Peyer's patch (tissue), 4 donors: ENCODE measurements at regions not wholly inside any gene's neighbourhood (a gene's known extent, or its start where the extent isn't known, plus 50 kb on each side); places are given as distances from the start of the nearest gene placed in this dataset.

Source experiments
- DNase-seq, 3 donors: peaks; one replicate each; pipeline ENCODE4 v3.0.0-alpha.2; 2017 to 2019
- H3K27ac ChIP-seq, 4 donors: fragments of 200-600 bp; sonication (generic); one replicate each; pipeline ENCODE4 v1.5.1; 2016 to 2019
- H3K27me3 ChIP-seq, 2 donors: fragments of 200-600 bp; sonication (generic); one replicate each; pipeline ENCODE4 v1.5.1; 2019
- H3K36me3 ChIP-seq, 3 donors: fragments of 200-600 bp; sonication (generic); one replicate each; pipeline ENCODE4 v1.5.1; 2016 to 2019
- H3K4me1 ChIP-seq, 4 donors: fragments of 200-600 bp; sonication (generic); one replicate each; pipeline ENCODE4 v1.5.1; 2016 to 2019
- H3K4me3 ChIP-seq, 4 donors: fragments of 200-600 bp; sonication (generic); 1 replicate in 3 of 4; 2 replicates in 1 of 4; pipeline ENCODE4 v1.5.1; 2016 to 2019; ENCODE audit warnings: mild to moderate bottlenecking in 1 of 4
- H3K9me3 ChIP-seq, 4 donors: fragments of 200-600 bp; sonication (generic); one replicate each; pipeline ENCODE4 v1.5.1; 2016 to 2019; ENCODE audit warnings: mild to moderate bottlenecking in 1 of 4
- CTCF ChIP-seq, 6 experiments: fragments of 450-650 bp in 4 of 6; fragments of 200-600 bp in 2 of 6; sonication (generic) in 1 of 6; IDR thresholded peaks; one replicate each; pipeline ENCODE4 v1.5.1; 2017 to 2019; ENCODE audit warnings: antibody characterized with exemption in 6 of 6, mild to moderate bottlenecking in 3 of 6, moderate library complexity in 1 of 6
- POLR2A ChIP-seq, 2 donors: fragments of 450-650 bp; IDR thresholded peaks; one replicate each; pipeline ENCODE4 v1.5.1; 2017; ENCODE audit warnings: antibody characterized with exemption in 2 of 2, mild to moderate bottlenecking in 2 of 2, moderate library complexity in 2 of 2

- H3K36me3 ChIP-seq = no peaks in the 10 kb centered on the region
- no peaks in the 10 kb centered on the region for H3K9me3 ChIP-seq
- H3K4me3 ChIP-seq = no peak overlapping the region
- H3K27ac ChIP-seq = no peak overlapping the region
- no peak for TF ChIP-seq CTCF (IDR thresholded peaks at IDR 0.05)
- no peak for TF ChIP-seq POLR2A (IDR thresholded peaks at IDR 0.05)
- no peak for DNase-seq
- no peaks in the 10 kb centered on the region for H3K4me1 ChIP-seq
- no peaks in the 10 kb centered on the region for H3K27me3 ChIP-seq
Observed at GRCh38 chr7:124480036-124480820, 285.4 kb downstream of the GPR37 start.

GRCh38 chr7:124462249-124462648 is 303.3 kb downstream of the GPR37 start:
- DNase-seq = no peak
- Histone ChIP-seq H3K36me3 (no peaks in the 10 kb centered on the region), H3K9me3 (no peaks in the 10 kb centered on the region), H3K27ac (no peak overlapping the region), H3K4me1 (no peaks in the 10 kb centered on the region), H3K4me3 (no peak overlapping the region), H3K27me3 (no peaks in the 10 kb centered on the region)
- TF ChIP-seq CTCF (IDR thresholded peaks at IDR 0.05) (no peak), POLR2A (IDR thresholded peaks at IDR 0.05) (no peak)

GRCh38 chr7:124460555-124460954 is 305.0 kb downstream of the GPR37 start:
- Histone ChIP-seq H3K4me3 (no peak overlapping the region), H3K27ac (no peak overlapping the region), H3K9me3 (no peaks in the 10 kb centered on the region), H3K27me3 (no peaks in the 10 kb centered on the region), H3K4me1 (no peaks in the 10 kb centered on the region), H3K36me3 (no peaks in the 10 kb centered on the region)
- no peak for DNase-seq
- TF ChIP-seq POLR2A (IDR thresholded peaks at IDR 0.05) = no peak
- TF ChIP-seq CTCF (IDR thresholded peaks at IDR 0.05) = no peak

- TF ChIP-seq CTCF (IDR thresholded peaks at IDR 0.05) (no peak), POLR2A (IDR thresholded peaks at IDR 0.05) (no peak)
- Histone ChIP-seq H3K27me3 (no peaks in the 10 kb centered on the region), H3K4me1 (no peaks in the 10 kb centered on the region), H3K4me3 (no peak overlapping the region), H3K9me3 (no peaks in the 10 kb centered on the region), H3K36me3 (no peaks in the 10 kb centered on the region), H3K27ac (no peak overlapping the region)
- no peak for DNase-seq
Observed at GRCh38 chr7:124460056-124460450, 305.5 kb downstream of the GPR37 start.

GRCh38 chr7:124459101-124460055 is 306.2 kb downstream of the GPR37 start:
- TF ChIP-seq CTCF (IDR thresholded peaks at IDR 0.05) = no peak
- TF ChIP-seq POLR2A (IDR thresholded peaks at IDR 0.05) = no peak
- H3K4me3 ChIP-seq = no peak overlapping the region
- H3K4me1 ChIP-seq = no peaks in the 10 kb centered on the region
- DNase-seq = no peak
- peak overlapping the region in 1 of 4 donors; percentile 45 for H3K27ac ChIP-seq
- no peaks in the 10 kb centered on the region for H3K36me3 ChIP-seq
- H3K9me3 ChIP-seq = no peaks in the 10 kb centered on the region
- H3K27me3 ChIP-seq = no peaks in the 10 kb centered on the region
